ENCODE measurements at regions not wholly inside any gene's neighbourhood (a gene's known extent, or its start where the extent isn't known, plus 50 kb on each side); places are given as distances from the start of the nearest gene placed in this dataset.

- H3K27ac ChIP-seq, result no peak overlapping the region
- no peak for TF ChIP-seq CTCF (IDR thresholded peaks at IDR 0.05)
- peaks cover 67% of the 10 kb centered on the region for H3K27me3 ChIP-seq
- no peaks in the 10 kb centered on the region for H3K9me3 ChIP-seq
- no peaks in the 10 kb centered on the region for H3K4me1 ChIP-seq (ENCODE audit: control insufficient read depth in 1 of 2, insufficient read depth in 1 of 2, low read depth in 1 of 2, low read length in 1 of 2)
- H3K4me3 ChIP-seq (ENCODE audit: low read depth in 1 of 2, low read length in 1 of 2), result no peak overlapping the region
- no peaks in the 10 kb centered on the region for H3K36me3 ChIP-seq
These were observed 128.9 kb upstream of the IL12B start for GRCh38 chr5:159459132-159459627.

- no peaks in the 10 kb centered on the region for H3K9me3 ChIP-seq
- no peaks in the 10 kb centered on the region for H3K36me3 ChIP-seq
- peaks cover 64% of the 10 kb centered on the region for H3K27me3 ChIP-seq
- H3K4me1 ChIP-seq (ENCODE audit: control insufficient read depth in 1 of 2, insufficient read depth in 1 of 2, low read depth in 1 of 2, low read length in 1 of 2), result no peaks in the 10 kb centered on the region
- no peak overlapping the region for H3K4me3 ChIP-seq (ENCODE audit: low read depth in 1 of 2, low read length in 1 of 2)
- no peak for TF ChIP-seq CTCF (IDR thresholded peaks at IDR 0.05)
- no peak overlapping the region for H3K27ac ChIP-seq
These were observed 129.8 kb upstream of the IL12B start for GRCh38 chr5:159459951-159460538.

DNA sequence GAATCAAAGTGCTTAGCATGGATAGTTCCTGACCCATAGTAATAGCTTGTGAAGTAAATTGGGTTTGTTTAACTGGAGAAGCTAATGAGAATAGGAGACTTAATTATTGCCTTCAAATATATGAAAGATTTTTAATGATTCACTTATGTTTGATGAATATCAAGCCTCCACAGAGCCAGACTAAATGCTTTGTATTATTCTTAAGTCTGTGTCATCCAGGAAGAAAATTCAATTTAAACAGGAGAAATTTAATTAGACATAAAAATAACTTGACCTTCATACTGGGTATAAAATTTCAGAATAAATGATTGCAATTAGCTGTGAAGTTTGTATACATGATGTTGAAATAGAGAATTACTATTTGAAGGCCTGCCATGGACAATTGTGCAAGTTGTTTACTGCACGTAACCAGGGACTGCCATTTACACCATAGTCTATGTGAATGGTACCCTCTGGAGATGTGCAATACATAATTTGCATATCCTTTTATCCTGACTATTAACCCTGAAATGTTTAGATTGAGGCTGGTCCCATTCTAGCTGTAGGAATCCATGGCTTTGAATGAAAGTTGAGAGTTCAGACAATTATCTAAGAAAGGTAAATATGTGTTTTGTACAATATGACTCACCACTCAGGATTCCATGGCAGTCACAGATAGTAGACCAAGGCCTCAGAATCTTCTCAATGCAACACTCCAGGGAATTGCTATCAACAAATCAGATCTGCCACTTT lies 133.5 kb upstream of the IL12B start:
- H3K4me1 ChIP-seq (ENCODE audit: control insufficient read depth in 1 of 2, insufficient read depth in 1 of 2, low read depth in 1 of 2, low read length in 1 of 2), result no peaks in the 10 kb centered on the region
- TF ChIP-seq CTCF (IDR thresholded peaks at IDR 0.05), result no peak
- no peaks in the 10 kb centered on the region for H3K9me3 ChIP-seq
- H3K36me3 ChIP-seq, result no peaks in the 10 kb centered on the region
- H3K4me3 ChIP-seq (ENCODE audit: low read depth in 1 of 2, low read length in 1 of 2), result no peak overlapping the region
- no peak overlapping the region for H3K27ac ChIP-seq
- peaks cover 59% of the 10 kb centered on the region for H3K27me3 ChIP-seq

GRCh38 chr5:159465604-159466003 lies 135.3 kb upstream of the IL12B start:
- H3K27ac ChIP-seq, result no peak overlapping the region
- H3K36me3 ChIP-seq, result no peaks in the 10 kb centered on the region
- no peak for TF ChIP-seq CTCF (IDR thresholded peaks at IDR 0.05)
- H3K27me3 ChIP-seq, result peaks cover 62% of the 10 kb centered on the region
- H3K9me3 ChIP-seq, result no peaks in the 10 kb centered on the region
- no peak overlapping the region for H3K4me3 ChIP-seq (ENCODE audit: low read depth in 1 of 2, low read length in 1 of 2)
- H3K4me1 ChIP-seq (ENCODE audit: control insufficient read depth in 1 of 2, insufficient read depth in 1 of 2, low read depth in 1 of 2, low read length in 1 of 2), result no peaks in the 10 kb centered on the region

GRCh38 chr5:159467666-159468065 lies 137.4 kb upstream of the IL12B start:
- Histone ChIP-seq H3K27ac (no peak overlapping the region), H3K27me3 (peaks cover 59% of the 10 kb centered on the region), H3K4me3 (ENCODE audit: low read depth in 1 of 2, low read length in 1 of 2) (no peak overlapping the region), H3K36me3 (no peaks in the 10 kb centered on the region), H3K9me3 (no peaks in the 10 kb centered on the region), H3K4me1 (ENCODE audit: control insufficient read depth in 1 of 2, insufficient read depth in 1 of 2, low read depth in 1 of 2, low read length in 1 of 2) (no peaks in the 10 kb centered on the region)
- no peak for TF ChIP-seq CTCF (IDR thresholded peaks at IDR 0.05)
